HepG2 (cell line): ENCODE measurements at regions not wholly inside any gene's neighbourhood (a gene's known extent, or its start where the extent isn't known, plus 50 kb on each side); places are given as distances from the start of the nearest gene placed in this dataset.

Experiments
- BHLHE40 ChIP-seq: IDR thresholded peaks from 2 replicates; pipeline ENCODE4 v1.6.1; 2011; ENCODE audit warnings: low read length, improper control_type of control experiment
- CTCF ChIP-seq: sonication (generic); formaldehyde crosslinking; IDR thresholded peaks from 2 replicates; pipeline ENCODE4 v1.5.0; 2020; ENCODE audit warnings: mild to moderate bottlenecking, missing genetic modification reagents, moderate library complexity
- HDAC1 ChIP-seq: sonication (generic); formaldehyde crosslinking; IDR thresholded peaks from 2 replicates; pipeline ENCODE4 v1.5.1; 2020; ENCODE audit warnings: mild to moderate bottlenecking, missing genetic modification reagents
- HDAC2 ChIP-seq: sonication (generic); formaldehyde crosslinking; IDR thresholded peaks from 2 replicates; pipeline ENCODE4 v1.4.0; 2020; ENCODE audit warnings: missing genetic modification reagents
- KAT7 ChIP-seq: IDR thresholded peaks from 2 replicates; pipeline ENCODE4 v1.6.1; 2018; ENCODE audit warnings: borderline replicate concordance, missing compliant biosample characterization
- MBNL3 ChIP-seq: fragments of 250-450 bp; sonication (Bioruptor Pico); conservative IDR thresholded peaks from 2 replicates; pipeline ENCODE4 v1.8.0; 2022; ENCODE audit warnings: mild to moderate bottlenecking, inconsistent platforms
- NFIC ChIP-seq: IDR thresholded peaks from 2 replicates; pipeline ENCODE4 v1.6.1; 2012; ENCODE audit warnings: mild to moderate bottlenecking, low read length, inconsistent platforms
- POLR2A ChIP-seq, 2 experiments: IDR thresholded peaks; 2 replicates each; pipeline ENCODE4 v1.6.1; 2011; ENCODE audit warnings: low read depth in 2 of 2, low read length in 2 of 2, mild to moderate bottlenecking in 1 of 2, moderate library complexity in 1 of 2; ENCODE audit not compliant: insufficient read depth in 1 of 2

- TF ChIP-seq BHLHE40, result no peak
- TF ChIP-seq HDAC1 (CRISPR knock-in tag), result no peak
- TF ChIP-seq NFIC, result no peak
- TF ChIP-seq HDAC2 (CRISPR knock-in tag), result no peak
- TF ChIP-seq CTCF (CRISPR knock-in tag), result no peak
- TF ChIP-seq MBNL3 (CRISPR knock-in tag), result no peak
- no peak for TF ChIP-seq POLR2A (IDR thresholded peaks at IDR 0.05; ENCODE audit: insufficient read depth in 1 of 2, low read depth in 2 of 2, low read length in 2 of 2)
- no peak for TF ChIP-seq KAT7 (CRISPR knock-in tag)
These were observed 70.8 kb downstream of the RRM2 start for GRCh38 chr2:10193276-10193795.
